IMR-90 (cell line): ENCODE measurements at regions not wholly inside any gene's neighbourhood (a gene's known extent, or its start where the extent isn't known, plus 50 kb on each side); places are given as distances from the start of the nearest gene placed in this dataset.

Source experiments
- ATAC-seq: fragments of 200-7000 bp; cut with Tn5 transposase; 2 replicates; pipeline ENCODE4 v1.9.1; 2020; ENCODE audit warnings: low read depth, mild to moderate bottlenecking, moderate library complexity
- BruUV-seq: library from RNA; stranded (reverse); fragments of 400-500 nt; replicated peaks from 2 replicates; lab custom pipeline; 2021; lab: Mats Ljungman, UMichigan
- CTCF ChIA-PET: fragments of 300-600 bp; formaldehyde crosslinking; extraction: SDS; loops from one replicate; lab custom pipeline; 2021; ENCODE audit warnings: antibody characterized with exemption; lab: Yijun Ruan, JAX
- POLR2A ChIA-PET: fragments of 300-600 bp; sonication (Branson Sonifier 250); formaldehyde crosslinking; loops from one replicate; lab custom pipeline; 2022; ENCODE audit warnings: antibody characterized with exemption; ENCODE audit not compliant: unreplicated experiment; lab: Charles Lee
- DNase-seq: peaks from one replicate; pipeline ENCODE4 v3.0.0; 2013
- H2AFZ ChIP-seq: replicated peaks from 2 replicates; pipeline ENCODE3; 2013; ENCODE audit warnings: low read length, mild to moderate bottlenecking; ENCODE audit not compliant: poor library complexity
- H2AK5ac ChIP-seq: 2 replicates; pipeline ENCODE4 v1.6.1; 2013; ENCODE audit warnings: low read depth, low read length, inconsistent platforms
- H2AK9ac ChIP-seq: replicated peaks from 2 replicates; pipeline ENCODE3; 2013; ENCODE audit warnings: mild to moderate bottlenecking, low read depth, low read length, moderate library complexity; ENCODE audit not compliant: poor library complexity
- H2BK120ac ChIP-seq: 2 replicates; pipeline ENCODE4 v1.6.1; 2013; ENCODE audit warnings: low read depth, low read length, inconsistent platforms
- H2BK15ac ChIP-seq: 3 replicates; pipeline ENCODE4 v1.6.1; 2013; ENCODE audit warnings: low read depth, low read length, inconsistent platforms
- H2BK20ac ChIP-seq: 2 replicates; pipeline ENCODE4 v1.6.1; 2013; ENCODE audit warnings: low read depth, mild to moderate bottlenecking, inconsistent platforms, low read length, moderate library complexity
- H2BK5ac ChIP-seq: 2 replicates; pipeline ENCODE4 v1.6.1; 2013; ENCODE audit warnings: mild to moderate bottlenecking, low read depth, low read length, inconsistent platforms; ENCODE audit not compliant: poor library complexity, severe bottlenecking
- H3K14ac ChIP-seq: replicated peaks from 2 replicates; pipeline ENCODE4 v1.6.1; 2013; ENCODE audit warnings: low read depth, low read length, inconsistent platforms
- H3K18ac ChIP-seq: 2 replicates; pipeline ENCODE4 v1.6.1; 2013; ENCODE audit warnings: low read depth, low read length, control low read depth
- H3K23ac ChIP-seq: 2 replicates; pipeline ENCODE4 v1.6.1; 2013; ENCODE audit warnings: low read depth, low read length, inconsistent platforms
- H3K27ac ChIP-seq: 2 replicates; pipeline ENCODE4 v1.5.1; 2013; ENCODE audit warnings: mild to moderate bottlenecking, control low read depth, low read length; ENCODE audit not compliant: insufficient read depth
- H3K27me3 ChIP-seq: 2 replicates; pipeline ENCODE4 v1.6.1; 2013; ENCODE audit warnings: low read length; ENCODE audit not compliant: control insufficient read depth, insufficient read depth
- H3K36me3 ChIP-seq: 2 replicates; pipeline ENCODE4 v1.6.1; 2013; ENCODE audit warnings: low read length, mixed read lengths; ENCODE audit not compliant: control insufficient read depth, insufficient read depth
- H3K4ac ChIP-seq: 2 replicates; pipeline ENCODE4 v1.6.1; 2013; ENCODE audit warnings: low read depth, low read length, inconsistent platforms
- H3K4me1 ChIP-seq: 2 replicates; pipeline ENCODE4 v1.6.1; 2013; ENCODE audit warnings: low read length, mixed read lengths; ENCODE audit not compliant: control insufficient read depth, insufficient read depth
- H3K4me2 ChIP-seq: 2 replicates; pipeline ENCODE4 v1.6.1; 2013; ENCODE audit warnings: low read depth, mild to moderate bottlenecking, control low read depth, low read length, moderate library complexity
- H3K4me3 ChIP-seq: 2 replicates; pipeline ENCODE4 v1.5.1; 2013; ENCODE audit warnings: low read depth, mild to moderate bottlenecking, control low read depth, low read length, moderate library complexity; ENCODE audit not compliant: insufficient read depth
- H3K56ac ChIP-seq: 2 replicates; pipeline ENCODE4 v1.6.1; 2013; ENCODE audit warnings: low read length, inconsistent platforms; ENCODE audit not compliant: insufficient read depth; ENCODE audit errors: extremely low read depth
- H3K79me1 ChIP-seq, 2 experiments: 2 replicates each; pipeline ENCODE4 v1.6.1; 2013; ENCODE audit warnings: low read length in 2 of 2, inconsistent platforms in 1 of 2, low read depth in 1 of 2
- H3K9ac ChIP-seq: 2 replicates; pipeline ENCODE4 v1.6.1; 2013; ENCODE audit warnings: low read depth, low read length, control low read depth
- H3K9me1 ChIP-seq: 2 replicates; pipeline ENCODE4 v1.6.1; 2013; ENCODE audit warnings: low read length, inconsistent platforms; ENCODE audit not compliant: insufficient read depth
- H3K9me3 ChIP-seq: 2 replicates; pipeline ENCODE4 v1.6.1; 2013; ENCODE audit warnings: low read length; ENCODE audit not compliant: control insufficient read depth, insufficient read depth
- H4K20me1 ChIP-seq: 2 replicates; pipeline ENCODE4 v1.6.1; 2013; ENCODE audit warnings: low read length, inconsistent platforms; ENCODE audit not compliant: insufficient read depth
- H4K5ac ChIP-seq: 2 replicates; pipeline ENCODE4 v1.6.1; 2013; ENCODE audit warnings: mild to moderate bottlenecking, low read depth, low read length, control low read depth
- H4K8ac ChIP-seq, 2 experiments: 2 replicates each; pipeline ENCODE4 v1.6.1; 2013; ENCODE audit warnings: low read depth in 2 of 2, low read length in 2 of 2, control low read depth in 1 of 2, inconsistent platforms in 1 of 2
- H4K91ac ChIP-seq: 2 replicates; pipeline ENCODE4 v1.6.1; 2013; ENCODE audit warnings: low read depth, low read length, inconsistent platforms; ENCODE audit not compliant: insufficient read depth
- CEBPB ChIP-seq: IDR thresholded peaks from 2 replicates; pipeline ENCODE4 v1.6.1; 2012; ENCODE audit warnings: low read depth, low read length, improper control_type of control experiment
- MXI1 ChIP-seq: IDR thresholded peaks from 2 replicates; pipeline ENCODE4 v1.6.1; 2012; ENCODE audit warnings: low read depth, mild to moderate bottlenecking, low read length, moderate library complexity, borderline replicate concordance
- RCOR1 ChIP-seq: IDR thresholded peaks from 2 replicates; pipeline ENCODE4 v1.6.1; 2012; ENCODE audit warnings: mild to moderate bottlenecking, low read length, improper control_type of control experiment; ENCODE audit not compliant: insufficient replicate concordance
- WGBS, 2 experiments: methylation state at CpG; one replicate each; pipeline versions ENCODE4 v1.1.5 to v1.1.7; 2013; ENCODE audit warnings: missing lambda C conversion rate in 2 of 2; ENCODE audit not compliant: insufficient read length in 1 of 2; ENCODE audit errors: extremely low coverage in 2 of 2; 5-methylcytosine and 5-hydroxymethylcytosine counted together
- dilution Hi-C: fragments of 300-500 bp; cut with HindIII; formaldehyde crosslinking; loops from one replicate; pipeline ENCODE4 v1.14.3; 2018; ENCODE audit warnings: low sequenced_read_pairs; ENCODE audit not compliant: unreplicated experiment
- in situ Hi-C: fragments of 300-500 bp; cut with MboI; formaldehyde crosslinking; loops from 3 replicates; pipeline ENCODE4 v1.14.3; 2019; ENCODE audit warnings: low sequenced_read_pairs, inconsistent platforms, mixed read lengths
- intact Hi-C: fragments of 100-400 bp; cut with micrococcal nuclease; formaldehyde crosslinking; loops from 2 replicates; pipeline ENCODE4 v1.10.0; 2022

GRCh38 chr1:55472115-55472514 is 257.0 kb upstream of the USP24 start:
- Histone ChIP-seq H3K4me3 (no peak overlapping the region), H3K14ac (no peak overlapping the region), H2BK15ac (no peak overlapping the region), H3K4me2 (no peak overlapping the region), H3K9me3 (no peaks in the 10 kb centered on the region), H3K56ac (no peak overlapping the region), H3K27ac (no peak overlapping the region), H3K36me3 (no peaks in the 10 kb centered on the region), H2BK5ac (no peak overlapping the region), H4K8ac (no peak overlapping the region), H4K91ac (no peak overlapping the region), H2AFZ (no peak overlapping the region), H3K18ac (no peak overlapping the region), H3K4ac (no peak overlapping the region), H3K4me1 (peaks cover 3% of the 10 kb centered on the region; the same call in 1 of the 2 replicates), H2AK9ac (no peak overlapping the region), H4K20me1 (no peaks in the 10 kb centered on the region), H2BK120ac (no peak overlapping the region), H2BK20ac (no peak overlapping the region; the same call in 1 of the 2 replicates), H3K79me1 (no peaks in the 10 kb centered on the region), H3K9me1 (no peaks in the 10 kb centered on the region), H3K27me3 (no peaks in the 10 kb centered on the region), H3K23ac (no peak overlapping the region), H2AK5ac (no peak overlapping the region), H3K9ac (no peak overlapping the region), H4K5ac (no peak overlapping the region)
- intact Hi-C loops = no loop called here
- no CpG with 5 or more reads among the region's 1 CpG for WGBS, 2 experiments
- ChIA-PET POLR2A (no interaction called here), CTCF (no interaction called here)
- ATAC-seq (no peak), DNase-seq (no peak)
- dilution Hi-C loops = no loop called here
- in situ Hi-C loops = no loop called here
- no TSS peak for BruUV-seq
- TF ChIP-seq CEBPB (peak; percentile 54; the same call in 1 of the 2 replicates), RCOR1 (no peak), MXI1 (no peak)
